ENCODE measurements at regions not wholly inside any gene's neighbourhood (a gene's known extent, or its start where the extent isn't known, plus 50 kb on each side); places are given as distances from the start of the nearest gene placed in this dataset.
A peak's percentile ranks its signal among the peaks of the same experiment; 100 is the strongest.

DNA sequence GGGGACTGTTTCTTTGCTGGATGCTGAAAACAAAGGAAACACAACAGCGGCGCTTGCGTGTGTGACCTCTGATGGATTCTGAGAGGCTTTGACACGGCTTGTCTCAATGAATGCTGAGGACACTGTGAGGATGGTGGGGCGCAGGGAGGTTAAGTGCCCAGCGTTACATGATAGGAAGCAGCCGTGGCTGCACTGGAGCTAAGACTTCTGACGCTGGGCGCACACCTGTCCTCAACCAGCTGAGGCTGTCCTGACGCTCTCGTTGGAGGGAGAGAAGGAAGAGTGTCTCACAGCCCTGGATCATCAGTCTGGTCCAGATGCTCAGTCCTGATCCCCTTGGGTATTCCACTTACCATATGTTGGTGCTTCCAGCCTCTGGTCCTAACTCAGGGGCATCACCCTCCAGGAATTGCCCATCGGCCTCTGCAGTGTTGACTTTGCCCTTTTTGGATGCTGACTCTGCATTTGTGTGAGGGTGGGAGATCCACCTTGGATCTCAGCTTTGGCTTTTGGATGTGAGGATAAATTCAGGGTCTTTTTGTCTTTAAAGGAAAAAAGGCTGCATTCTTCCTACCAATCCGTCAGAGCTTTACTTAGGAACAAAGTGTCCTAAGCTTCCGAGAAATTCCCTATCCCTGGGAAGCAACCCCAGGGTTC is 125.2 kb downstream of the ZNF664 start:
- Histone ChIP-seq H3K36me3 (ENCODE audit: insufficient read depth, low read length) (no peaks in the 10 kb centered on the region), H3K27ac (ENCODE audit: low read length) (no peak overlapping the region), H3K9ac (ENCODE audit: low read length) (no peak overlapping the region), H2AFZ (ENCODE audit: low read length) (no peak overlapping the region), H3K9me3 (ENCODE audit: low read length) (no peaks in the 10 kb centered on the region), H3K9me2 (replicated peaks; ENCODE audit: insufficient read depth, low read length) (no peaks in the 10 kb centered on the region), H3K27me3 (ENCODE audit: low read length) (no peaks in the 10 kb centered on the region), H3K4me2 (ENCODE audit: low read depth, low read length, poor library complexity, severe bottlenecking) (no peak overlapping the region), H3K4me3 (ENCODE audit: low read length) (no peak overlapping the region), H3K4me1 (ENCODE audit: low read length) (no peaks in the 10 kb centered on the region), H3K79me2 (ENCODE audit: low read length) (no peaks in the 10 kb centered on the region), H4K20me1 (ENCODE audit: insufficient read depth, low read depth, low read length) (no peaks in the 10 kb centered on the region)
- DNase-seq: no peak

DNA sequence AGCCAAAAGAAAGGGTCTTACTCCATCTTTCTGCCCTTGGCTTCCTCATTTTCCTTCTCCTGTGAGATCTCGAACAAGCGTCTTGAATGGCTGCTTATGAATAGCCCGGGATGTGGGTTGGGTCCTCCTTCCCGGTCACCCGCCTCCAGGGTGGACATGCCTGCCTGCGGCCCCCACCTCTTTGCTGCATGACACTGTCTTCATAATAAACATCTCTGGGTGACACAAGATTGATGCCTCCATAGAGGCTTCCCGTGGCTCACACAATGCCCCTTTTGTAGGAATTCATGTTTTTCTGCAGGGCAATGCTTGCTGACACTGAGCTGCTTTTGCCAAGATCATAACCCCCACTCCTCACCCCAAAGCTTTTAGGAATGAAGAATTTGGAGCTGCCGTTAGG is 125.9 kb downstream of the ZNF664 start:
- H3K27ac ChIP-seq (ENCODE audit: low read length): no peak overlapping the region
- no peak for DNase-seq
- H3K9ac ChIP-seq (ENCODE audit: low read length): no peak overlapping the region
- no peaks in the 10 kb centered on the region for H3K9me2 ChIP-seq (replicated peaks; ENCODE audit: insufficient read depth, low read length)
- no peak overlapping the region for H3K4me2 ChIP-seq (ENCODE audit: low read depth, low read length, poor library complexity, severe bottlenecking)
- no peaks in the 10 kb centered on the region for H3K36me3 ChIP-seq (ENCODE audit: insufficient read depth, low read length)
- no peaks in the 10 kb centered on the region for H3K27me3 ChIP-seq (ENCODE audit: low read length)
- no peaks in the 10 kb centered on the region for H3K4me1 ChIP-seq (ENCODE audit: low read length)
- no peak overlapping the region for H2AFZ ChIP-seq (ENCODE audit: low read length)
- no peaks in the 10 kb centered on the region for H4K20me1 ChIP-seq (ENCODE audit: insufficient read depth, low read depth, low read length)
- H3K4me3 ChIP-seq (ENCODE audit: low read length): no peak overlapping the region
- no peaks in the 10 kb centered on the region for H3K79me2 ChIP-seq (ENCODE audit: low read length)
- no peaks in the 10 kb centered on the region for H3K9me3 ChIP-seq (ENCODE audit: low read length)

DNA sequence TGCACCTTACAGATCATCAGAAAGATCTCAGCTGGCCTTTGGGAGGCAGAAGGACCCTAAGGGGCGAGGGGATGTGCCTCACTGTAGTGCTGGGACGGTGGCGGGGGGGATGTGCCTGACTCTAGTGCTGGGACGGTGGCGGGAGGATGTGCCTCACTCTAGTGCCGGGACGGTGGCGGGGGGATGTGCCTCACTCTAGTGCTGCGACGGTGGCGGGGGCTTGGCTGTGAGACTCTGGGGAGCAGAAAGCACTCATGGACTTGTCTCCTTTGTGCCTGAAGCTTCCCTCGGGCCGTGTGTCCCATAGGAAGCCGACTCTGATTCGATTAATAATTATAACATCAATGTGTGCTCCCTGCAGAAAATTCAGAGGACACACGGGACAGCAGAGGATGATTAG is 126.6 kb downstream of the ZNF664 start:
- Histone ChIP-seq H3K9me2 (replicated peaks; ENCODE audit: insufficient read depth, low read length) (no peaks in the 10 kb centered on the region), H3K79me2 (ENCODE audit: low read length) (no peaks in the 10 kb centered on the region), H3K36me3 (ENCODE audit: insufficient read depth, low read length) (no peaks in the 10 kb centered on the region), H3K4me3 (ENCODE audit: low read length) (no peak overlapping the region), H3K4me1 (ENCODE audit: low read length) (no peaks in the 10 kb centered on the region), H3K9me3 (ENCODE audit: low read length) (no peaks in the 10 kb centered on the region), H4K20me1 (ENCODE audit: insufficient read depth, low read depth, low read length) (no peaks in the 10 kb centered on the region), H3K27me3 (ENCODE audit: low read length) (no peaks in the 10 kb centered on the region), H3K4me2 (ENCODE audit: low read depth, low read length, poor library complexity, severe bottlenecking) (no peak overlapping the region), H2AFZ (ENCODE audit: low read length) (no peak overlapping the region), H3K27ac (ENCODE audit: low read length) (no peak overlapping the region), H3K9ac (ENCODE audit: low read length) (no peak overlapping the region)
- no peak for DNase-seq

DNA sequence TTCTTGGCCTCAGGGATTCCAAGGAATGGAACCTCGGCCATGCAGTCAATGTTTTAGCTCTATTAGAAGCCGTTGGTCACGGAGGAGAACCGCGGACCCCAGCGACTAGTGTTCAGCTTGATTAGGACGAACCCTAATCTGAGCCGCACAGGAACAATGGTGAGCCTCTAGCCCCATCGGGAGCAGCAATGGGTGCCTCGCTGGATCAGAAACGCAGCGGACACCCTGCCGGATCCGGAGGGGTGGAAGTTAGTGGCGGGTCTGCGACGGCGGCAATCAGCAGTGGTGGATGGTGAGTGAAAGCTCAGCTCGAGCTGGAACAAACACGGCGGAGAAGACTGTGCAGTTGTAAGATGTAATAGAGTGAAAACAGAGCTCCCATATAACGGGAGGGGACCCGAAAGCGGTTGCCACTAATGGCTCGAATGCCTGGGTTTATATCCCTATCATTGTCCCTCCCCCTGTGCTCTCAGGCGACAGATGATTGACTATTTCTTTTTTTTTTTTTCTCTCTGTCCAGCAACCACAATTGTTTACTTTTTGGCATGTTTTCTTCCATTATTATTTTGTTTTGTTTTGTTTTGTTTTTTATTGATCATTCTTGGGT is 127.7 kb downstream of the ZNF664 start:
- Histone ChIP-seq H3K4me2 (ENCODE audit: low read depth, low read length, poor library complexity, severe bottlenecking) (no peak overlapping the region), H3K36me3 (ENCODE audit: insufficient read depth, low read length) (no peaks in the 10 kb centered on the region), H3K27me3 (ENCODE audit: low read length) (no peaks in the 10 kb centered on the region), H3K9me3 (ENCODE audit: low read length) (no peaks in the 10 kb centered on the region), H2AFZ (ENCODE audit: low read length) (no peak overlapping the region), H3K27ac (ENCODE audit: low read length) (no peak overlapping the region), H3K4me3 (ENCODE audit: low read length) (no peak overlapping the region), H3K79me2 (ENCODE audit: low read length) (no peaks in the 10 kb centered on the region), H3K9me2 (replicated peaks; ENCODE audit: insufficient read depth, low read length) (no peaks in the 10 kb centered on the region), H3K9ac (ENCODE audit: low read length) (no peak overlapping the region), H3K4me1 (ENCODE audit: low read length) (no peaks in the 10 kb centered on the region), H4K20me1 (ENCODE audit: insufficient read depth, low read depth, low read length) (no peaks in the 10 kb centered on the region)
- no peak for DNase-seq

DNA sequence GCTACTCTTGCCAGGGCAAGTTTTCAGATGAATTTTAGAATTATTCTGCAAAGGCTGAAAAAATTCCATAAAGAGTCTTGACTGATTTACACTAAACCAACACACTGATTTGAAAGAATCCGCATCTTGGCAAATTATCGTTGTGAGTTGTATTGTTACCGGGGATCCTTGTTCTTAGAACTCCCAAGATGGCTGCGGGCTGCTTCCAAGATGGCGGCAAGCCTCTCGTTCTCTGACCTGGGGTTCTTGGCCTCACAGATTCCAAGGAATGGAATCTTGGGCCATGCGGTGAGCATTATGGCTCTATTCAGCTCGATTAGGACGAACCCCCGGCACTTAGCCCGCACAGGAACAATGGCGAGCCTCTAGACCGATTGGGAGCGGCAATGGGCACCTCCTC is 132.5 kb downstream of the ZNF664 start:
- H3K4me2 ChIP-seq (ENCODE audit: low read depth, low read length, poor library complexity, severe bottlenecking): no peak overlapping the region
- no peak overlapping the region for H2AFZ ChIP-seq (ENCODE audit: low read length)
- H3K27ac ChIP-seq (ENCODE audit: low read length): no peak overlapping the region
- no peaks in the 10 kb centered on the region for H3K9me3 ChIP-seq (ENCODE audit: low read length)
- H3K36me3 ChIP-seq (ENCODE audit: insufficient read depth, low read length): no peaks in the 10 kb centered on the region
- no peak overlapping the region for H3K9ac ChIP-seq (ENCODE audit: low read length)
- no peaks in the 10 kb centered on the region for H3K27me3 ChIP-seq (ENCODE audit: low read length)
- no peaks in the 10 kb centered on the region for H3K4me1 ChIP-seq (ENCODE audit: low read length)
- H4K20me1 ChIP-seq (ENCODE audit: insufficient read depth, low read depth, low read length): no peaks in the 10 kb centered on the region
- no peaks in the 10 kb centered on the region for H3K9me2 ChIP-seq (replicated peaks; ENCODE audit: insufficient read depth, low read length)
- no peaks in the 10 kb centered on the region for H3K79me2 ChIP-seq (ENCODE audit: low read length)
- DNase-seq: no peak
- H3K4me3 ChIP-seq (ENCODE audit: low read length): no peak overlapping the region

DNA sequence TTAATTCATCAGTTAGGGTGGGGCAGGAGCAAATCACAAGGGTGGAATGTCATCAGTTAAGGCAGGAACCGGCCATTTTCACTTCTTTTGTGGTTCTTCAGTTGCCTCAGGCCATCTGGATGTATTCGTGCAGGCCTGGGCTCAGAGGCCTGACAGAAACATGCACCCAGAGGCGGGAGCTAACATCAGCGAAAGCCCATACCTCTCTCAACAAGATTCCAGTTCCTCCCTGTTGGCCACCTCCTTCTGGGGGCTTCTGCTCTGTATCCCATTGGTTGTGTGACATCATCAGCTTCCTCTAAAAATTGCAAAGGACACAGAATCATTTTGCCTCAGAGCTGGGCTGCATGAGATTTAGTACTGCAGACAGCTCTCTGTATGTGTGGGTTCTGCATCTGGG is 134.3 kb downstream of the ZNF664 start:
- Histone ChIP-seq H3K9ac (ENCODE audit: low read length) (no peak overlapping the region), H3K4me1 (ENCODE audit: low read length) (no peaks in the 10 kb centered on the region), H3K4me3 (ENCODE audit: low read length) (no peak overlapping the region), H3K79me2 (ENCODE audit: low read length) (no peaks in the 10 kb centered on the region), H3K4me2 (ENCODE audit: low read depth, low read length, poor library complexity, severe bottlenecking) (no peak overlapping the region), H4K20me1 (ENCODE audit: insufficient read depth, low read depth, low read length) (no peaks in the 10 kb centered on the region), H3K27ac (ENCODE audit: low read length) (no peak overlapping the region), H2AFZ (ENCODE audit: low read length) (no peak overlapping the region), H3K36me3 (ENCODE audit: insufficient read depth, low read length) (no peaks in the 10 kb centered on the region), H3K9me3 (ENCODE audit: low read length) (no peaks in the 10 kb centered on the region), H3K9me2 (replicated peaks; ENCODE audit: insufficient read depth, low read length) (no peaks in the 10 kb centered on the region), H3K27me3 (ENCODE audit: low read length) (no peaks in the 10 kb centered on the region)
- no peak for DNase-seq

DNA sequence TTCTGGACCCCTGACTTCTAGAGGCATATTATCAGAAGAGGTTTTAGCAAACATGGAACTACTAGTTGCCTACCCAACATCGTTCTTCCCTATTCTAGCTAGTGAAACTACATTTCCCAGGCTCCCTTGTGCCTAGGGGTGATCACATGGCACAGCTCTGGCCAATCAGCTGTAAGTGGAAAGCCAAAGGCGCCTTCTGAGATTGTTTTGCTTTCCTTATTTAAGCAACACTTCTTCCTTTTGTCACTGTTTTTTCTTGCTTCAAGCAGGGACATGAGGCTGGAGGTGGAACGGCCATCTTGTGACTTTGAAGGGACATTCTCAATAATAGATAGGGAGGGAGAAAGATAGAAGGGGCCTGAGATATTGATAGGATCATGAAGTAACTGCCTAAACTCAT is 136.7 kb downstream of the ZNF664 start:
- H3K4me3 ChIP-seq (ENCODE audit: low read length): no peak overlapping the region
- no peaks in the 10 kb centered on the region for H3K4me1 ChIP-seq (ENCODE audit: low read length)
- DNase-seq: peak; percentile 83
- H4K20me1 ChIP-seq (ENCODE audit: insufficient read depth, low read depth, low read length): no peaks in the 10 kb centered on the region
- no peaks in the 10 kb centered on the region for H3K27me3 ChIP-seq (ENCODE audit: low read length)
- no peaks in the 10 kb centered on the region for H3K9me2 ChIP-seq (replicated peaks; ENCODE audit: insufficient read depth, low read length)
- H3K9ac ChIP-seq (ENCODE audit: low read length): no peak overlapping the region
- H3K4me2 ChIP-seq (ENCODE audit: low read depth, low read length, poor library complexity, severe bottlenecking): no peak overlapping the region
- H3K9me3 ChIP-seq (ENCODE audit: low read length): peaks cover 2% of the 10 kb centered on the region; the same call in 1 of the 2 replicates
- no peak overlapping the region for H3K27ac ChIP-seq (ENCODE audit: low read length)
- no peak overlapping the region for H2AFZ ChIP-seq (ENCODE audit: low read length)
- no peaks in the 10 kb centered on the region for H3K36me3 ChIP-seq (ENCODE audit: insufficient read depth, low read length)
- H3K79me2 ChIP-seq (ENCODE audit: low read length): no peaks in the 10 kb centered on the region

DNA sequence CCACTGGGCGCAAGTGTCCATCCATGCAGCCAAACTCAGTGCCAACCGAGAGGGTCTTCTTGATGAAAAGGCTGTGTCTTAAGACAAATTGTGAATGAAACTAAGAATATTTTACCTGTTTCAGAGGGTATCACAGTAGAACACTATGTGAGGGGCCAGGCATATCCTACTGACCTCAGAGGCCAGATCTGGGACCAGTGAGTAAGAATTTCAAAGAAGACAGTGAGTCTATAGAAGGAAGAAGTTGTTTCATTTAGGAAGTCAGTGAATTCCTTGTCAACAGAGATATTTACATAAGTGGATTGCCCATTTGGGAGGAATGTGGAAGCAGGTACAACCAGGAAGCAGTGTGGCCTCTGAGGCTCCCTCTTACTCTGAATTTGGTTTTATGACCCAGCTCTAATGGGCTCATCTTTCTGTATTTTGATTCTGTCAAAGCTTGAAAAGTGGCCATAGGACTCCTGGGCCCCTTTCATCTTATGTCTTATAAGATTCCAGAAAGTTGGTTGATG is 137.4 kb downstream of the ZNF664 start:
- Histone ChIP-seq H3K4me3 (ENCODE audit: low read length) (no peak overlapping the region), H3K4me2 (ENCODE audit: low read depth, low read length, poor library complexity, severe bottlenecking) (no peak overlapping the region), H3K4me1 (ENCODE audit: low read length) (no peaks in the 10 kb centered on the region), H3K9me2 (replicated peaks; ENCODE audit: insufficient read depth, low read length) (no peaks in the 10 kb centered on the region), H3K27me3 (ENCODE audit: low read length) (no peaks in the 10 kb centered on the region), H4K20me1 (ENCODE audit: insufficient read depth, low read depth, low read length) (no peaks in the 10 kb centered on the region), H3K79me2 (ENCODE audit: low read length) (no peaks in the 10 kb centered on the region), H2AFZ (ENCODE audit: low read length) (no peak overlapping the region), H3K9me3 (ENCODE audit: low read length) (peaks cover 2% of the 10 kb centered on the region; the same call in 1 of the 2 replicates), H3K9ac (ENCODE audit: low read length) (no peak overlapping the region), H3K36me3 (ENCODE audit: insufficient read depth, low read length) (no peaks in the 10 kb centered on the region), H3K27ac (ENCODE audit: low read length) (no peak overlapping the region)
- DNase-seq: no peak

Data from Karpas-422 (cell line).